GM12878 (cell line): ENCODE measurements at regions not wholly inside any gene's neighbourhood (a gene's known extent, or its start where the extent isn't known, plus 50 kb on each side); places are given as distances from the start of the nearest gene placed in this dataset.

ENCODE experiments used
- ATAC-seq: fragments of 200-7000 bp; cut with Tn5 transposase; 3 replicates; pipeline ENCODE4 v1.9.1; 2020; ENCODE audit warnings: mild to moderate bottlenecking, moderate library complexity
- BruUV-seq: library from RNA; stranded (reverse); fragments of 400-500 nt; replicated peaks from 2 replicates; lab custom pipeline; 2021; lab: Mats Ljungman, UMichigan
- CTCF ChIA-PET: fragments of 300-600 bp; sonication (Branson Sonifier 250); formaldehyde crosslinking; extraction: SDS; loops from one replicate; lab custom pipeline; 2021; ENCODE audit warnings: inconsistent platforms; lab: Yijun Ruan, JAX
- POLR2A ChIA-PET: fragments of 350-600 bp; formaldehyde crosslinking; extraction: SDS; loops from one replicate; lab custom pipeline; 2021; ENCODE audit warnings: inconsistent platforms; lab: Charles Lee
- RAD21 ChIA-PET: fragments of 300-600 bp; sonication (Branson Sonifier 250); formaldehyde crosslinking; loops from one replicate; lab custom pipeline; 2023; ENCODE audit warnings: antibody characterized with exemption; ENCODE audit not compliant: unreplicated experiment; lab: Charles Lee
- SMC1A ChIA-PET: fragments of 300-600 bp; sonication (Branson Sonifier 250); formaldehyde crosslinking; loops from one replicate; lab custom pipeline; 2023; ENCODE audit not compliant: unreplicated experiment, uncharacterized antibody; lab: Charles Lee
- DNase-seq: peaks from one replicate; pipeline ENCODE4 v3.0.0-alpha.2; 2011; ENCODE audit warnings: low read depth, low spot score
- FAIRE-seq: peaks from 3 replicates; lab custom pipeline; 2011; peaks lifted over from hg19 to GRCh38; lab: Jason Lieb, UNC
- H2AFZ ChIP-seq: 2 replicates; pipeline ENCODE4 v1.6.0; 2011; ENCODE audit warnings: low read depth, low read length, control low read depth; ENCODE audit not compliant: control insufficient read depth
- H3K27ac ChIP-seq: 2 replicates; pipeline ENCODE4 v1.5.1; 2011; ENCODE audit warnings: control low read depth; ENCODE audit not compliant: control insufficient read depth, insufficient read depth
- H3K27me3 ChIP-seq, 2 experiments: replicated peaks in 1 of 2; 2 replicates each; pipeline versions ENCODE4 v1.6.0 to v1.6.1; 2011; ENCODE audit warnings: low read length in 1 of 2; ENCODE audit not compliant: control insufficient read depth in 2 of 2, insufficient read depth in 2 of 2
- H3K36me3 ChIP-seq, 2 experiments: 2 replicates each; pipeline ENCODE4 v1.5.1; 2011; ENCODE audit warnings: low read length in 1 of 2; ENCODE audit not compliant: control insufficient read depth in 2 of 2, insufficient read depth in 2 of 2
- H3K4me1 ChIP-seq: 2 replicates; pipeline ENCODE4 v1.6.1; 2011; ENCODE audit warnings: mild to moderate bottlenecking, low read length, moderate library complexity, mixed read lengths; ENCODE audit not compliant: control insufficient read depth, insufficient read depth
- H3K4me2 ChIP-seq: 2 replicates; pipeline ENCODE4 v1.6.0; 2011; ENCODE audit warnings: control low read depth; ENCODE audit not compliant: control insufficient read depth, insufficient read depth
- H3K4me3 ChIP-seq: fragments of 200-600 bp; sonication (generic); 2 replicates; pipeline ENCODE4 v1.5.1; 2016
- H3K79me2 ChIP-seq: 2 replicates; pipeline ENCODE4 v1.6.0; 2011; ENCODE audit warnings: low read length; ENCODE audit not compliant: control insufficient read depth, insufficient read depth
- H3K9ac ChIP-seq: 2 replicates; pipeline ENCODE4 v1.8.0; 2011; ENCODE audit warnings: low read length, control low read depth, mixed read lengths; ENCODE audit not compliant: control insufficient read depth, insufficient read depth
- H3K9me3 ChIP-seq: replicated peaks from 3 replicates; pipeline ENCODE4 v1.5.1; 2011; ENCODE audit warnings: mild to moderate bottlenecking, low read length; ENCODE audit not compliant: control insufficient read depth, insufficient read depth
- H4K20me1 ChIP-seq: 2 replicates; pipeline ENCODE4 v1.6.0; 2011; ENCODE audit not compliant: control insufficient read depth, insufficient read depth
- CEBPZ ChIP-seq: fragments of 150-350 bp; IDR thresholded peaks from 2 replicates; pipeline ENCODE4 v1.6.1; 2016; ENCODE audit warnings: low read depth, low read length
- CHD2 ChIP-seq: IDR thresholded peaks from 2 replicates; pipeline ENCODE4 v1.6.1; 2011; ENCODE audit warnings: low read depth, low read length, improper control_type of control experiment, borderline replicate concordance
- EP300 ChIP-seq, 2 experiments: fragments of 150-350 bp in 1 of 2; IDR thresholded peaks; 2 replicates each; pipeline ENCODE4 v1.6.1; 2011 to 2012; ENCODE audit warnings: low read depth in 2 of 2, low read length in 2 of 2, borderline replicate concordance in 1 of 2, improper control_type of control experiment in 1 of 2, inconsistent platforms in 1 of 2; ENCODE audit not compliant: control insufficient read depth in 1 of 2
- GATAD2B ChIP-seq: fragments of 450-650 bp; conservative IDR thresholded peaks from 2 replicates; pipeline ENCODE4 v1.6.1; 2017; ENCODE audit warnings: low read depth, mild to moderate bottlenecking, moderate library complexity
- JUND ChIP-seq: IDR thresholded peaks from 2 replicates; pipeline ENCODE4 v1.6.1; 2012; ENCODE audit warnings: low read depth, mild to moderate bottlenecking, low read length, improper control_type of control experiment, moderate library complexity
- KLF5 ChIP-seq: fragments of 450-650 bp; IDR thresholded peaks from 2 replicates; pipeline ENCODE4 v1.6.1; 2014; ENCODE audit warnings: mild to moderate bottlenecking; ENCODE audit not compliant: partially characterized antibody
- NR2F1 ChIP-seq: fragments of 450-650 bp; conservative IDR thresholded peaks from 2 replicates; pipeline ENCODE4 v1.6.1; 2017; ENCODE audit warnings: mild to moderate bottlenecking
- PML ChIP-seq: IDR thresholded peaks from 2 replicates; pipeline ENCODE4 v1.6.1; 2012; ENCODE audit warnings: low read length, inconsistent platforms
- RBBP5 ChIP-seq: fragments of 200-600 bp; sonication (generic); conservative IDR thresholded peaks from 2 replicates; pipeline ENCODE4 v1.6.1; 2016
- SIN3A ChIP-seq: IDR thresholded peaks from 2 replicates; pipeline ENCODE4 v1.6.1; 2012; ENCODE audit warnings: low read depth, low read length, improper control_type of control experiment
- WGBS: methylation state at CpG from one replicate; pipeline ENCODE4 v1.1.6; 2016; ENCODE audit warnings: low lambda C conversion rate; ENCODE audit not compliant: insufficient replicate concordance, insufficient coverage; ENCODE audit errors: missing lambda C conversion rate; 5-methylcytosine and 5-hydroxymethylcytosine counted together
- in situ Hi-C: fragments of 300-500 bp; cut with MboI; formaldehyde crosslinking; loops from 9 replicates; pipeline ENCODE4 v1.14.3; 2018; ENCODE audit warnings: mixed read lengths
- intact Hi-C: fragments of 100-400 bp; cut with micrococcal nuclease; formaldehyde crosslinking; loops from one replicate; pipeline ENCODE4 v1.14.2; 2022; ENCODE audit not compliant: unreplicated experiment
- TF ChIP-seq, protein P1 (sequence below): IDR thresholded peaks from 2 replicates; pipeline ENCODE4 v1.6.1; 2011; ENCODE audit warnings: low read depth, low read length, improper control_type of control experiment, borderline replicate concordance
- TF ChIP-seq, protein P2 (sequence below): fragments of 450-650 bp; IDR thresholded peaks from 2 replicates; pipeline ENCODE4 v1.6.1; 2017; ENCODE audit warnings: mild to moderate bottlenecking, low read depth, inconsistent platforms; ENCODE audit not compliant: poor library complexity, severe bottlenecking
- TF ChIP-seq, protein P3 (sequence below): fragments of 450-650 bp; conservative IDR thresholded peaks from 2 replicates; pipeline ENCODE4 v1.6.1; 2017; ENCODE audit warnings: mild to moderate bottlenecking, moderate library complexity

DNA sequence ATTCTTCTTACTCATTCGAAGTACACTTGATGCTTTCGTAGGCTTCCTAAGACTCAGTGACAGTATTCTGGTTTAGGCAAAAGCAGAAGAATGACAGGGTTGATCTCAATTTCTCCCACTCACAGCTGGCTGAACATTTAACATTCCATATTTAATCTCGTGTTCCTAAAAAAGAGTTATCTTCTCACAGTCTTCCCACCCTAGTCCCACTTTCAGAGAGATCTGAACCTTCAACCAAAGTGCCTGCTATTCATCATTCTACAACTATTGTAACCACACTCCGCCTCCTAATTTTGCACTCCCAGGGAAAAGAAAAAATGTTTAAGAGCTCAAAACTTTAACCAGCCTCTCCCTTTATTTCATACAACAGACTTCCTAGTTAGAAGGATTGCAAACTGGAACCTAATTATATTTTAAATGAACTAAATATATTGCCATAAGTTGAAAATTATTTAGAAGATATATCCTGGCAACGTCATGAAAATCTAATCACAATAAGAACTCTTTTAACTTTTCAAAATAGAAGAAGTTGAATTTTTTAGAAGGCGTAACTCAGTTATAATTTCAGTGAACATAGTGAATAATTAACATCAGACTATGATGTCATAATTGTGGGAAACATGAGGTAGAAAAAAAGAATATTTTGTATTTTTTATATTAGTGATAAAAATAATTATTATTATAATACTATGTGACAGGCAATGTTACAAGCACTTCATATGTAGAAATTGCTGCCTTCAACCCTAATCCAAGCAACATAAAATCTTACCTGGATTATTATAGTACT lies 540.9 kb upstream of the ADGRL2 start:
- ChIA-PET RAD21 (no interaction called here), POLR2A (no interaction called here), SMC1A (no interaction called here), CTCF (interaction anchor here (0.5 kb wide), 1 partner anchor 205 kb away, joined by 3 read pairs; no protein-coding TSS in a partner anchor)
- no peak overlapping the region for H2AFZ ChIP-seq
- no peak overlapping the region for H3K27ac ChIP-seq
- no peaks in the 10 kb centered on the region for H3K27me3 ChIP-seq
- H3K79me2 ChIP-seq: no peaks in the 10 kb centered on the region
- WGBS: 37% methylated on average over 6 of the region's 6 CpGs
- no peaks in the 10 kb centered on the region for H3K36me3 ChIP-seq
- no peak overlapping the region for H3K4me2 ChIP-seq
- no TSS peak for BruUV-seq
- FAIRE-seq: no peak
- no peaks in the 10 kb centered on the region for H3K4me1 ChIP-seq
- no peak for ATAC-seq
- intact Hi-C loops (no loop called here), in situ Hi-C loops (no loop called here)
- no peak for DNase-seq
- no peak overlapping the region for H3K4me3 ChIP-seq
- H3K9me3 ChIP-seq: no peaks in the 10 kb centered on the region
- no peaks in the 10 kb centered on the region for H4K20me1 ChIP-seq
- H3K9ac ChIP-seq: no peak overlapping the region
- TF ChIP-seq CHD2: no peak
- TF ChIP-seq NR2F1: no peak
- TF ChIP-seq, protein P1, sequence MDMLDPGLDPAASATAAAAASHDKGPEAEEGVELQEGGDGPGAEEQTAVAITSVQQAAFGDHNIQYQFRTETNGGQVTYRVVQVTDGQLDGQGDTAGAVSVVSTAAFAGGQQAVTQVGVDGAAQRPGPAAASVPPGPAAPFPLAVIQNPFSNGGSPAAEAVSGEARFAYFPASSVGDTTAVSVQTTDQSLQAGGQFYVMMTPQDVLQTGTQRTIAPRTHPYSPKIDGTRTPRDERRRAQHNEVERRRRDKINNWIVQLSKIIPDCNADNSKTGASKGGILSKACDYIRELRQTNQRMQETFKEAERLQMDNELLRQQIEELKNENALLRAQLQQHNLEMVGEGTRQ: no peak
- no peak for TF ChIP-seq GATAD2B
- TF ChIP-seq, protein P2, sequence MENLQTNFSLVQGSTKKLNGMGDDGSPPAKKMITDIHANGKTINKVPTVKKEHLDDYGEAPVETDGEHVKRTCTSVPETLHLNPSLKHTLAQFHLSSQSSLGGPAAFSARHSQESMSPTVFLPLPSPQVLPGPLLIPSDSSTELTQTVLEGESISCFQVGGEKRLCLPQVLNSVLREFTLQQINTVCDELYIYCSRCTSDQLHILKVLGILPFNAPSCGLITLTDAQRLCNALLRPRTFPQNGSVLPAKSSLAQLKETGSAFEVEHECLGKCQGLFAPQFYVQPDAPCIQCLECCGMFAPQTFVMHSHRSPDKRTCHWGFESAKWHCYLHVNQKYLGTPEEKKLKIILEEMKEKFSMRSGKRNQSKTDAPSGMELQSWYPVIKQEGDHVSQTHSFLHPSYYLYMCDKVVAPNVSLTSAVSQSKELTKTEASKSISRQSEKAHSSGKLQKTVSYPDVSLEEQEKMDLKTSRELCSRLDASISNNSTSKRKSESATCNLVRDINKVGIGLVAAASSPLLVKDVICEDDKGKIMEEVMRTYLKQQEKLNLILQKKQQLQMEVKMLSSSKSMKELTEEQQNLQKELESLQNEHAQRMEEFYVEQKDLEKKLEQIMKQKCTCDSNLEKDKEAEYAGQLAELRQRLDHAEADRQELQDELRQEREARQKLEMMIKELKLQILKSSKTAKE: no peak
- no peak for TF ChIP-seq EP300 (IDR thresholded peaks at IDR 0.05; ENCODE audit: borderline replicate concordance in 1 of 2, control insufficient read depth in 1 of 2, low read depth in 2 of 2, low read length in 2 of 2)
- TF ChIP-seq, protein P3, sequence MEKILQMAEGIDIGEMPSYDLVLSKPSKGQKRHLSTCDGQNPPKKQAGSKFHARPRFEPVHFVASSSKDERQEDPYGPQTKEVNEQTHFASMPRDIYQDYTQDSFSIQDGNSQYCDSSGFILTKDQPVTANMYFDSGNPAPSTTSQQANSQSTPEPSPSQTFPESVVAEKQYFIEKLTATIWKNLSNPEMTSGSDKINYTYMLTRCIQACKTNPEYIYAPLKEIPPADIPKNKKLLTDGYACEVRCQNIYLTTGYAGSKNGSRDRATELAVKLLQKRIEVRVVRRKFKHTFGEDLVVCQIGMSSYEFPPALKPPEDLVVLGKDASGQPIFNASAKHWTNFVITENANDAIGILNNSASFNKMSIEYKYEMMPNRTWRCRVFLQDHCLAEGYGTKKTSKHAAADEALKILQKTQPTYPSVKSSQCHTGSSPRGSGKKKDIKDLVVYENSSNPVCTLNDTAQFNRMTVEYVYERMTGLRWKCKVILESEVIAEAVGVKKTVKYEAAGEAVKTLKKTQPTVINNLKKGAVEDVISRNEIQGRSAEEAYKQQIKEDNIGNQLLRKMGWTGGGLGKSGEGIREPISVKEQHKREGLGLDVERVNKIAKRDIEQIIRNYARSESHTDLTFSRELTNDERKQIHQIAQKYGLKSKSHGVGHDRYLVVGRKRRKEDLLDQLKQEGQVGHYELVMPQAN: no peak
- no peak for TF ChIP-seq RBBP5
- no peak for TF ChIP-seq JUND
- no peak for TF ChIP-seq KLF5
- TF ChIP-seq CEBPZ: no peak
- no peak for TF ChIP-seq PML
- no peak for TF ChIP-seq SIN3A
